HG03460 (cell line): ENCODE measurements at regions not wholly inside any gene's neighbourhood (a gene's known extent, or its start where the extent isn't known, plus 50 kb on each side); places are given as distances from the start of the nearest gene placed in this dataset.
"Not testable (repeated sequence)": the region's sequence is repeated elsewhere in the genome, so short reads cannot be mapped to it uniquely, and the experiment has no call there.

ENCODE experiments used
- ATAC-seq: cut with Tn5 transposase; IDR thresholded peaks from one replicate; pipeline ENCODE4 v1.9.1; 2021; ENCODE audit not compliant: unreplicated experiment

GRCh38 chr12:131311279-131311722 is 357.6 kb downstream of the ADGRD1 start:
- not testable (repeated sequence) for ATAC-seq

- ATAC-seq: no peak
Observed at GRCh38 chr12:131311764-131312163, 358.1 kb downstream of the ADGRD1 start.

GRCh38 chr12:131312382-131312781 is 358.7 kb downstream of the ADGRD1 start:
- not testable (repeated sequence) for ATAC-seq

GRCh38 chr12:131312793-131313545 is 359.3 kb downstream of the ADGRD1 start:
- no peak for ATAC-seq

GRCh38 chr12:131313635-131314034 is 359.9 kb downstream of the ADGRD1 start:
- no peak for ATAC-seq

- no peak for ATAC-seq
Observed at GRCh38 chr12:131314524-131315090, 360.9 kb downstream of the ADGRD1 start.

GRCh38 chr12:131315601-131316000 is 361.9 kb downstream of the ADGRD1 start:
- ATAC-seq: no peak

GRCh38 chr12:131316388-131316787 is 362.7 kb downstream of the ADGRD1 start:
- ATAC-seq: no peak

GRCh38 chr12:131318045-131318685 is 364.5 kb downstream of the ADGRD1 start:
- ATAC-seq: no peak

GRCh38 chr12:131321988-131322387 is 368.3 kb downstream of the ADGRD1 start:
- no peak for ATAC-seq

GRCh38 chr12:131322460-131322859 is 368.8 kb downstream of the ADGRD1 start:
- not testable (repeated sequence) for ATAC-seq

- ATAC-seq: no peak
Observed at GRCh38 chr12:131323879-131324278, 370.2 kb downstream of the ADGRD1 start.

- ATAC-seq: no peak
Observed at GRCh38 chr12:131327521-131328488, 374.1 kb downstream of the ADGRD1 start.

GRCh38 chr12:131328861-131329845 is 375.4 kb downstream of the ADGRD1 start:
- ATAC-seq: not testable (repeated sequence)

GRCh38 chr12:131330106-131330815 is 376.6 kb downstream of the ADGRD1 start:
- no peak for ATAC-seq

- ATAC-seq: no peak
Observed at GRCh38 chr12:131331148-131331750, 377.5 kb downstream of the ADGRD1 start.

- ATAC-seq: no peak
Observed at GRCh38 chr12:131332224-131332623, 378.5 kb downstream of the ADGRD1 start.

- ATAC-seq: no peak
Observed at GRCh38 chr12:131333136-131333535, 377.8 kb upstream of the SFSWAP start.
